ENCODE measurements at regions not wholly inside any gene's neighbourhood (a gene's known extent, or its start where the extent isn't known, plus 50 kb on each side); places are given as distances from the start of the nearest gene placed in this dataset.

DNA sequence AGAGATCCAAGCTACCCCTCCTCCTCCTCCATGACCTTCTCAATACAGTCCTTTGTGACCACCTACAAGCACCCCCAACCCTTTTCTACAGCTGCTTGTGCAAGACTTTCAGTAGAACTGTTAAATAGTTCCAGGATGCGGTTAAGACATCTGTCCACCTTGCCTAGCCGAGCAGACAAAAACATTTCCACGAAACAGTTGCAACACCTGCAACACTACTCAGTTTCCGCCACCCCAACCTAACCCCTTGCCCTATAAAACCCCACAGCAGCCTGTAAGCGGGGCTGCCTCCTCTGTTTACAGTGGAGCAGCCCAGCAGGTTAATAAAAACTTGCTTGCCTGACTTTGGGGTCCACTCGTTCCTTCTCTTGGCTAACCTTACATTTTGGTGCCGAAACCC, 1803.5 kb upstream of the CDH6 start:
- TF ChIP-seq, protein P1, sequence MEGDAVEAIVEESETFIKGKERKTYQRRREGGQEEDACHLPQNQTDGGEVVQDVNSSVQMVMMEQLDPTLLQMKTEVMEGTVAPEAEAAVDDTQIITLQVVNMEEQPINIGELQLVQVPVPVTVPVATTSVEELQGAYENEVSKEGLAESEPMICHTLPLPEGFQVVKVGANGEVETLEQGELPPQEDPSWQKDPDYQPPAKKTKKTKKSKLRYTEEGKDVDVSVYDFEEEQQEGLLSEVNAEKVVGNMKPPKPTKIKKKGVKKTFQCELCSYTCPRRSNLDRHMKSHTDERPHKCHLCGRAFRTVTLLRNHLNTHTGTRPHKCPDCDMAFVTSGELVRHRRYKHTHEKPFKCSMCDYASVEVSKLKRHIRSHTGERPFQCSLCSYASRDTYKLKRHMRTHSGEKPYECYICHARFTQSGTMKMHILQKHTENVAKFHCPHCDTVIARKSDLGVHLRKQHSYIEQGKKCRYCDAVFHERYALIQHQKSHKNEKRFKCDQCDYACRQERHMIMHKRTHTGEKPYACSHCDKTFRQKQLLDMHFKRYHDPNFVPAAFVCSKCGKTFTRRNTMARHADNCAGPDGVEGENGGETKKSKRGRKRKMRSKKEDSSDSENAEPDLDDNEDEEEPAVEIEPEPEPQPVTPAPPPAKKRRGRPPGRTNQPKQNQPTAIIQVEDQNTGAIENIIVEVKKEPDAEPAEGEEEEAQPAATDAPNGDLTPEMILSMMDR (IDR thresholded peaks at IDR 0.05; ENCODE audit: unreplicated experiment) = no peak
- intact Hi-C loops (cut with micrococcal nuclease; ENCODE audit: unreplicated experiment) = no loop called here
- Mint-ChIP-seq H3K27ac (ENCODE audit: unreplicated experiment) (no peak overlapping the region), H3K4me3 (ENCODE audit: low read depth, unreplicated experiment) (no peak overlapping the region), H3K27me3 (ENCODE audit: unreplicated experiment) (no peaks in the 10 kb centered on the region), H3K4me1 (ENCODE audit: low read depth, unreplicated experiment) (no peaks in the 10 kb centered on the region), H3K9me3 (ENCODE audit: low read depth, unreplicated experiment) (peaks cover 5% of the 10 kb centered on the region), H3K36me3 (ENCODE audit: insufficient read depth, unreplicated experiment) (no peaks in the 10 kb centered on the region)
- DNase-seq = no peak
- BruUV-seq (replicated peaks) = no TSS peak
- CTCF ChIA-PET = no interaction called here

DNA sequence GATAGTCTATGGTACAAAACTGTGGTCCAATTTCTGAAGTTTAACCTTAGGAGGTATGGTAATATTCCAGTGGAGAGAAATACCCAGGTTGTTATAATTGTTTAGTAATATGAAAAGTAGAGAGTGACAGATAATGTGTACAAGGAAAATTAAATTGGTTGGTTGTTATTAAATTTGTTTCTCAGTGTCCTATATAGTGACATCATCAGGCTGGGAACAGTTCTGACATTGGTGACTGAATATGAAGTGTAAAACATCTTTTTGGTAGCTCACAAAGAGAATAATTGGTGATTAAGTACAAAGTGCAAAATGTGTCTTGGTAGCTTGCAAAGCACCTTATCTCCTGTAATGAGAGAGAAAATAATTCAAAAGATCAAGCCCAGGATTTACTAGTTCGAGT, 1806.1 kb upstream of the CDH6 start:
- H3K9me3 Mint-ChIP-seq (ENCODE audit: low read depth, unreplicated experiment) = peaks cover 5% of the 10 kb centered on the region
- H3K36me3 Mint-ChIP-seq (ENCODE audit: insufficient read depth, unreplicated experiment) = no peaks in the 10 kb centered on the region
- CTCF ChIA-PET = no interaction called here

DNA sequence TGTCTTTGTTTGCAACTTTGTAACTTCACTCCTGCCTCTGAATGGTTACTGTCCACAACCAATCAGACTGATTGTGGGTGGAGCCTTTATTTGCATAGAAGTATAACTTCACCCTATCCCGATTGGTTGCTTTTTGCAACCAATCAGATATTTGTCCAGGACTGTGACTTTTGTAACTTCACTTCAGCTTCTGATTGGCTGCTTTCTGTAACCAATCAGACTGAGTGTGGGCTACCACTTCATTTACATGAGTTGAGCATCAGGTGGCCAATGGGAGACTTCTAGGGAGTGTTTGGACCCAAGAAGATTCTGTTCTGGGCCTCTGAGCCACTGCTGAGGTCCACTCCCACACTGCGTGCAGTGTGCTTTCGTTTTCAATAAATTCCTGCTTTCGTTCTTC, 1810.7 kb upstream of the CDH6 start:
- no peak for DNase-seq
- CTCF ChIA-PET = no interaction called here
- TF ChIP-seq, protein P1 (IDR thresholded peaks at IDR 0.05; ENCODE audit: unreplicated experiment) = no peak
- Mint-ChIP-seq H3K4me3 (ENCODE audit: low read depth, unreplicated experiment) (no peak overlapping the region), H3K27me3 (ENCODE audit: unreplicated experiment) (no peaks in the 10 kb centered on the region), H3K27ac (ENCODE audit: unreplicated experiment) (no peak overlapping the region), H3K36me3 (ENCODE audit: insufficient read depth, unreplicated experiment) (no peaks in the 10 kb centered on the region), H3K9me3 (ENCODE audit: low read depth, unreplicated experiment) (no peaks in the 10 kb centered on the region), H3K4me1 (ENCODE audit: low read depth, unreplicated experiment) (no peaks in the 10 kb centered on the region)
- intact Hi-C loops (cut with micrococcal nuclease; ENCODE audit: unreplicated experiment) = no loop called here
- no TSS peak for BruUV-seq (replicated peaks)

More for the DNA sequence above, 1806.1 kb upstream of the CDH6 start:
- no peak for DNase-seq
- H3K27me3 Mint-ChIP-seq (ENCODE audit: unreplicated experiment) = no peaks in the 10 kb centered on the region
- TF ChIP-seq, protein P1 (IDR thresholded peaks at IDR 0.05; ENCODE audit: unreplicated experiment) = no peak
- no TSS peak for BruUV-seq (replicated peaks)
- intact Hi-C loops (cut with micrococcal nuclease; ENCODE audit: unreplicated experiment) = no loop called here
- H3K27ac Mint-ChIP-seq (ENCODE audit: unreplicated experiment) = no peak overlapping the region
- H3K4me1 Mint-ChIP-seq (ENCODE audit: low read depth, unreplicated experiment) = no peaks in the 10 kb centered on the region
- H3K4me3 Mint-ChIP-seq (ENCODE audit: low read depth, unreplicated experiment) = no peak overlapping the region

DNA sequence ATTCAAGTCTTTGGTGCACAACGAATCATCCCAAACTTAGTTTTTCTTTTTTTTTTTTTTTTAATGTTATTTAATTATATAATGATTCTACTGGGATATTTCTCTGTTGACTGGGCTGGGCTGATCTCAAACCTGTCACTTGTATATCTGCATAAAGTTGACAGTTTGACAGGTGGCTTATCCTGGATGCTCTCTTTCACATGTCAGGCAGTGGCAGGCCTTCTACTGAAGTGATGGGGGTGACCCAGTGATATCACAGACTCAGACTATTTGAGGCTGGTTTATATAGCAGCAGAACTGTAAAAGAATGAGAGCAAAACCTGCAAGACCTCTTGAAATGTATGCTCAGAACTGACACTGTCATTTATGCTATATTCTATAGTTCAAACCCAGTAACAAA, 1813.5 kb upstream of the CDH6 start:
- BruUV-seq (replicated peaks) = no TSS peak
- TF ChIP-seq, protein P1 (IDR thresholded peaks at IDR 0.05; ENCODE audit: unreplicated experiment) = no peak
- intact Hi-C loops (cut with micrococcal nuclease; ENCODE audit: unreplicated experiment) = no loop called here
- DNase-seq = no peak
- Mint-ChIP-seq H3K9me3 (ENCODE audit: low read depth, unreplicated experiment) (no peaks in the 10 kb centered on the region), H3K36me3 (ENCODE audit: insufficient read depth, unreplicated experiment) (no peaks in the 10 kb centered on the region), H3K27me3 (ENCODE audit: unreplicated experiment) (no peaks in the 10 kb centered on the region), H3K4me1 (ENCODE audit: low read depth, unreplicated experiment) (no peaks in the 10 kb centered on the region), H3K27ac (ENCODE audit: unreplicated experiment) (no peak overlapping the region), H3K4me3 (ENCODE audit: low read depth, unreplicated experiment) (no peak overlapping the region)
- CTCF ChIA-PET = no interaction called here

DNA sequence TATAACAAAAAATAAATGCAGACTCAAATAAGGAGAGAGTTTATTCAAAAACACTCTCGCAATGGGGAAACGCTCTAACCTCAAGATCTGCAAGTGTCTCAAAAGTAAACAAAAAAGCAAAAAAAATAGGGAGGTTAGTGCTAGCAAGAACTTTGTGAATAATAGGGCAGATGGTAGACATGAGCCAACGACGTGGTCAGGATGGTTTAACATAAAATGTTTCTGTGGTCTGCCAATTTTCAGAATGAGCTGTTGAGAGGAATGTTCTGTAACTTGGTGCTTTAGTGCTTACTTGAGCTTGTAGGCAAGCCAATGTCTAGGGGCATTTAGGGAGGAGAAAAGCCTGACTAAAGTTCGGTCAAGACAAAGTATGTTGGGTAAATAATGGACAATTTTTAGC, 1813.9 kb upstream of the CDH6 start:
- H3K9me3 Mint-ChIP-seq (ENCODE audit: low read depth, unreplicated experiment) = no peaks in the 10 kb centered on the region
- H3K36me3 Mint-ChIP-seq (ENCODE audit: insufficient read depth, unreplicated experiment) = no peaks in the 10 kb centered on the region
- CTCF ChIA-PET = no interaction called here

More for the DNA sequence above, 1813.9 kb upstream of the CDH6 start:
- no peaks in the 10 kb centered on the region for H3K4me1 Mint-ChIP-seq (ENCODE audit: low read depth, unreplicated experiment)
- DNase-seq = no peak
- no peaks in the 10 kb centered on the region for H3K27me3 Mint-ChIP-seq (ENCODE audit: unreplicated experiment)
- H3K4me3 Mint-ChIP-seq (ENCODE audit: low read depth, unreplicated experiment) = no peak overlapping the region
- TF ChIP-seq, protein P1 (IDR thresholded peaks at IDR 0.05; ENCODE audit: unreplicated experiment) = no peak
- intact Hi-C loops (cut with micrococcal nuclease; ENCODE audit: unreplicated experiment) = no loop called here
- no peak overlapping the region for H3K27ac Mint-ChIP-seq (ENCODE audit: unreplicated experiment)
- BruUV-seq (replicated peaks) = no TSS peak
